ENCODE measurements at regions not wholly inside any gene's neighbourhood (a gene's known extent, or its start where the extent isn't known, plus 50 kb on each side); places are given as distances from the start of the nearest gene placed in this dataset.

DNA sequence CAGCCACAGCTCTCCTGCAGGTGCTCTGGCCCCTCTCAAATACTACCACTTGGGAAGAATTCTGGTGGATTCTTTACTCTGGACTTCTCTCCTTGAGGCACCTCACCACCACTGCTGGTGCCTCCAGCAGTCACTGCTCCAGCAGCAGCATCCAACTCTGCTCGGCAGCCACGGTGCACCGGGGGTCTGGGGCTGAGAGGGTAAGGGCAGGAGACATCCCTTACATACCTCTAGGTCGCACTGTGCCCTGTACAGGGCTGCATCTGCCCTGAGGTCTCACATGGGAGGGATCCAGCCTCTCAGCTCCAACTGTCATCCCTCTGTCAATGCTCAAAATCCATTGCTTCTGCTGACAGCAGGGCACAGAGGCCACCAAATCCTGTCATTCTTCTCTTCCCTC, 588.2 kb downstream of the CDK5RAP2 start:
- DNase-seq: no peak

DNA sequence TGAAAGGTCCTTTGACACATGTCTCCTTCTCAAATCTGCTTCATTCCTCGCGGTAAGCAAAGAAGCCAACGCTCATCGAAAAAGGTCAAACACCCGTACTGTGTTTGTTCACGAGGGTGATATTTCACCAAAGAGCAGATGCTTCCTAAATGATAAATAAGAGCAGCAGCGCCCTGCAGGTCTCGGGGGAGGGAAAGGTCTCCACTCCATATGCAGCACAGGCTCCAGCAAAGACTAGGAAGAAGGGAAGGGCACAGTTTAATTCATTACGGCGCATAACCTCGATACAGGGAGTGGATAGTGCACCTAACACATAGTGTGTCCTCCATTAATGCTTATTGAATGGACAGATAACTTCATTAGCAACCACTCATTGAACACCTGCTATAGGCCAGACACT, 593.3 kb downstream of the CDK5RAP2 start:
- no peak for DNase-seq

DNA sequence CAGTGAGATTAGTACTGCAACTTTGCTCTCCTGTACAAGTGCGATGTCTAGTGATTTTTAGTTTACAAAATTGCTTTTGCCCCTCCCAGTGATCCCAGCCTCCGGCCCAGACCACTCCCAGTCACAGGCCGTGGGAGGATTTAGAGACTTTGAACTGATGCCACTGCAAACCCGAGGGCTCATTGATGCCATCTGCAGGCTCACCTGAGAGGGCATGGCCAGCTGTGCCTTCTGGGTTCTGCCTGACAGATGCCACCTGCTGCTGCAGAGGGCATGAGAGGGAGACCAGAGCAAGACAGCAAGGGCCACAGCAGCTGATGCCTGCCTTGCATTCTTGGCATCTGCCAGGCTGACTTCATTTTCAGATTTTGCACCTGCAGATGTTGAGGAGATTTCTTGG, 593.8 kb downstream of the CDK5RAP2 start:
- DNase-seq: no peak

DNA sequence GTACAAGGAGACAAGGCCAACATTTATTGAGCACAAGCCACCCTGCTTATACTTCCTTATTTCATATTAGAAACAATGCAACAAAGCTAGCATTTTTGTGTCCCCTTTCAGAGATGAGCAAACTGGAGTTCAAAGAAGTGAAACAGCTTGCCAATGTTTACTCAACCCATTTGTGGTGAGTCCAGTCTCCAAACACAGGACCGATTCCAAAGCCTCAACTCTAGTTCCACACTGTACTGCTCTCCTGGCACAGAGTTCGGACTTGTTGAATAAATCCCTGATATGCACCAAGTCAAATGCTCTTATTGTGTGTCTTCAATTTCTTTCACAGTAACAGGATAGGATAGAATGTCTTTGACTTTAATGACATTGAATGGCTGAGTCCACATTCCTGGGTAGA, 604.8 kb upstream of the BRINP1 start:
- DNase-seq: no peak

DNA sequence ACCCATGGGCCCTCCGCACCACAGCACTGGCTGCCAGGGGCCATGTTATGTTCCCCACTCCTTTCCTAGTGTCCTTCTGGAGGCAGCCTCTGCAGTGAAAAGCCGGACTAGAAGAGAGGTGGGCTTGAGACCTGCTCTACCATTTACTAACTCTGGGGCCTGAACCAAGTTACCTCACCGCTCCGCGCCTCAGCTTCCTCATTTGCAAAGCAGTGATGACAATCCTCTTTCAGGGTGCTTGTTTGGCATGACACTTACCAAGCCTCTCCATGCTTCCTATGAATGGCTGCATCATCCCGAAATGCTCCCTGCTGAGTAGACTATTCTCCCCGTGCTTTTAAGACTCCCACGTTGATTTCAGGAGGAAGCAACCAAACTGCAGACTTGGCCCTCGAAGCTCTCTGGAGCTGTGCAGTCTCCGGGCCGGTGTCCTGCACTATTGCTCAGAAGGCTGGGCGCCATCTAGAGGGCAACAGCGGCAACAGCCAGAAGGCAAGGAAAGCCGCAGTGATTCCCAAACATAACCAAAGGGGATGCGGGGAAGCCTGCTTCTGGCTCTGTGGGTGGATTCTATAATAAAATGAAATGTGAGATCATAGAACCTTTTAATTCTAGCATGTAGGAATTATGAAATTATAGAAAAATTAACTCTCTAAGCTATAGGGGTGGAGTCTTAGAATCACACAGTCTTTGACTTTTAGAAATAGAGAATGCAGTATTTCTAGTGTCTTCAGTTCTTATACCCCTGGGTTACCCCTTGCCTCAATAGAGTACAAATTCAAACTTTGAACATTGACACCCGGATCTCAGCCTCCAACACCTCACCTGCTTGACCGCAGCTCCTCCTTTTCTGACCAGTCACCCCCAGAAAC, 599.8 kb upstream of the BRINP1 start:
- DNase-seq: peak; percentile 71

DNA sequence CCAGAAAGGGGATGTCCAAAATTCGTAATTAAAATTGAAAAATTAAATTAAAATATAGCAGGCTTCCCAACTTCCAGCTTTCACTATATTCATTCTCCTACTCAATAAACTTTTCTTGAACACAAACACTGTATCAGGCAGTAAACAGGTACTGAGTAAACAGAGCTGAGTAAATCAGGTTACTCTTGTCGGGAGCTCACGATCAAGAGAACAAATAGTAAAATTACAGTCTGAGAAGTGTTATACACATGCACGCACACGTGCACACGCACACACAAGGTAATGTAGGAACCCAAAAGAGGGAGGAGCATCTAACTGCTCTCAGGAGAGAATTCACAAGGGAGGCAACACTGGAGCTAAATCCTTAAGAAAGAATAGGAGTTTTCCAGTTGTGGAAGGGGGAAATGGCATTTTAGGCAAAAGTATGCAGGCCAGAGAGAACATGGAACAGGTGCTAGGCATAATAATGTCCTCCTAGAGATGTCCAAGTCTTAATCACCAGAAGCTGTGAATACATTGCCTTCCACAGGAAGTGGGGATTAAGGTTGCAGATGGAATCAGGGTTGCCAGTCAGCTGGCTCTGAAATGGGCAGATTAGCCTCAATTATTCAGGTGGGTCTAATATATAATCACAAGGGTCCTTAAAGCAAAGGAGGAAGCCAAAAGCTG, 598.8 kb upstream of the BRINP1 start:
- DNase-seq: no peak

DNA sequence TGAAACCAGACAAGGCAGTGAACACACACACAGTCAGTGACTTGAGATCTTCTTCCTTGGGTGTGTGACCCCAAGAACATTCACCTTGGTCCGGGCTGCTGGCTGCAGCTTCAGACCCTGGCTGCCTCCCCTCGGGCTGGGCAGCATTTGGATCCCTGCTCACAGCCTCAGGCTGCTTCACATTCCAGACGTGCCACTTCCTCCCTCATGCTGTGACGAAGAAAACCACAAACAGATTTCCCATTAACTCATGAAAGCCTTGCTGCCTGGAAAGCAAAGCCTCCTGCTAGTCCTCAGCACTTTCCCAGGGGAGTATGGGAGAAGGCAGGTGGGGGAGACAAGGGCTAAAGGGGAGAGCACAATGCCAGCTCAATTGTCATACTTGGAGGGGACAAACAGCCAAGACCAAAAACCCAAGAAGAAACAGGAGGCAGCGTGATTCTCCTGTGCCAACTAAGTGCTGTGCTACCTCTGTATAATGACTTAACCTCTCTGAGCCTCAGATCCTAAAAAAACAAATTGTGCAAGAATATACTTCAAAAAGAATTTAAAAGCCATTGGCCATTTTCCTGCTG, 594.6 kb upstream of the BRINP1 start:
- DNase-seq: no peak

DNA sequence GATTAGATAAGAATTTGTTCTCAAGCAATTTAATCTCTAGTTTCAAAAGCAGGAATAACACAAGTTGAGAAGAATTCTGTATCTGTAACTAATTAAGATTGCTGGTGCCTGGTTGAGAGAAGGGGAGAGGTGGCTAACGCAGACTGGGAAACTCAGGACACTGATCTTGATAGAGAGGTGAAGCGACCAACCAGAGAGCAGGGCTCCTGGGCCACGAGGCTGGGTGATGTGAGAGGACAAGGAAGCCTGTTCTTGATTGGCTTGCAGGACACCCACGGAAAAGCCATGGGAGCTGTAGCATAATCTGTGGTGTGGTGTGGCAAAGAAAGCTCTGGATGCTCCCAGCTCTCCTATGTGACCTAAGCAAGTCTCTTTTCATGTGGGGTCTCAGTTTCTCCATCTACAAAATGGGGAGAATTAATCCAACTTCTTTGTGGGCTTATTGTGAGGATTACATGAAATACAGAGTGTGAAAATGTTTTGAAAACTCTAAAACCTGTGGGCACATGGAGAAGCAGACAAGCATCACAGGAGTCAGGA, 594.1 kb upstream of the BRINP1 start:
- no peak for DNase-seq

DNA sequence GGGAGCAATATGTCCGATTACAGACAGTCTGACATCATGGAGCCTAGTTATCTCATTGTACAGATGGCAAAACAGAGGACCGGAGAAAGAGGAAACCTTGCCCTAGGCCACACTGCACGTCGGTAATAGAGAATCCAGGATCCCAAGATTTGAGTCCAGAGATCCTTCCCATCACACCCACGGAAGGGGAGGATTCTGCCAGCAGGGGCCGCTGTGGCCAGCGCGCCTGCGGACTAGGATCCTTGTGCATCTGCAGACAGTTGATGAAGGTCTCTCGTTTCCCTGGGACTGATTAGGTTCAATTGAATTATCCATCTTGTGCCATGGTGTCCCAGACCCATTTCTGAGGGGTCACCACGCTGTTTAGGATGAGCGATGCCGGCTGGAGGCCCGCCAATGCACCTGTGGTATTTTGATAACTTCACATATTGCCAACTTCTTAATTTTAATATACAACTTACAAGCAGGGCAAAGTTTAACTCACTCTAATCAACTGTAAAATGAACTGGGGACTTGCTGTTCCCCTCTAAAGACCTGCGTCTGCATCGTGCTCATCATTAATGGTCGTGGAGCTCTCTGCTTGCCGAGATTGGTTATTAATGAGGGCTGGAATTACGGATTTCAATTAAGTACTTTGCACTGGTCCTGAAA, 592.7 kb upstream of the BRINP1 start:
- DNase-seq: peak; percentile 53

DNA sequence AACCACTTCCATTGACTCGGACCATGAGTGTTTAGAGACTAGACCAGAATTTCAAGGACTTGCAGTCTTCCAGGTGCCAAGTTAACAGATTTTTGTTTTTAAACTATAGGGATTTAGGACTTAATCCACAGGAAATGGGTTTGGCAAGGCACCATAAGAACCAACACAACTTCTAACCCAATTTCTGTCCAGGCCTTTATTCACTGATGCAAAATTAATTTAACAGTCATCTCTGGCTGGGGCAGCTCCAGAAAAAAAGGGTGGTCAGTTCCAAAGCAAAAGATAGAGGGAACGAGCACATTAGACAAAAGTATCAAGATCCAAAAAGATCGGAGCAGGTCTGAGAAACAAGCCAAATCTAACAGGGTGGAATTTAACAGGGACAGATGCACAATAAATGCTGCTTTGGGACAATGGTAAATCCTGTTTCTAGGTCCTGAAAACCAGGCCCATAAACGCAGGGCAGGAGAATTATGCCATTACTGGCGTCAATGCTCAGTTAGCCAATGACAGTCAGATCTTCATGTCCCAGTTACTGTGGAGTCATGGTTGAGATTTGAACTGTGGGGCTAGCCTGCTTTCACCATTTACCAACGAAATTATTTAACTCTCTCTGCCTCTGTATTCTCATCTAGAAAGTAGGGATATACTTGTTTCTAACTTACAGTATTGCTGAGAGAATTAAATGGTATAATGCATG, 590.8 kb upstream of the BRINP1 start:
- DNase-seq: no peak

DNA sequence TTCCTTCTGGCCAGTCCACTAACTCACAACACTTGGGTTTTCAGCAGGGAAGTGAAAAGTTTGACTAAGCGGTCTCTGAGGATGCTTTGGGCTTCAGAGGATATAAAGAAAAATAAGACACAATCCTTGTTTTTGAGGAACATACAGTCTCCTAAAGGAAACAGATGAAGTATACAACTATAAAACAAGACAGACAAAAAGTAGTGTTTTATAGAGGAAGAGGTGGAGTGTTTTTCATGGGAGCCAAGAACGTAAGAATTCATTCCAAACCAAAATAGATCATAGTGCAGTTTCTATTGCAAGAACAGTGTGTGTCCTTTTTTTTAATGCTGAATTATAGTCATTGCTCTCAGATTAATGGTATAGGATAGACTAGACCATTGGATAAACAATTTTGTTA, 586.9 kb upstream of the BRINP1 start:
- DNase-seq: no peak

DNA sequence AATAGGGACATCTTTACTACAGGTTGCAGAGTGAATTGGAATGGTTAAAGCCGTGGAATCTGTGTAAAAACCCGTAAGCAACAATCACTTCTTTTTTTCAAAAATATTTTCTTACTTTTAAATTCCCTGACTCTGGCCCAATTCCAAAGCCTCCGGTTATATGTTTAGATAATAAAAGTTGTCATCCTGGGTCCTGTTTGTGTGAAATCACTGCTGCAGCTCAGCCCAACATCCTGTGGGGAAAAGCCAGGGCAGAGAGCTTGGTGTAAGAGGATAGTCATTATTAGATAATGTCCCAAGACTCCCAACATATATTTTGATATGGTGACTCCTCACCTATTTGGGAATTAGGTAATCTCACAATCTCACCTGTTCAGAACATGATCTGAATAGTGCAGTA, 586.0 kb upstream of the BRINP1 start:
- no peak for DNase-seq

DNA sequence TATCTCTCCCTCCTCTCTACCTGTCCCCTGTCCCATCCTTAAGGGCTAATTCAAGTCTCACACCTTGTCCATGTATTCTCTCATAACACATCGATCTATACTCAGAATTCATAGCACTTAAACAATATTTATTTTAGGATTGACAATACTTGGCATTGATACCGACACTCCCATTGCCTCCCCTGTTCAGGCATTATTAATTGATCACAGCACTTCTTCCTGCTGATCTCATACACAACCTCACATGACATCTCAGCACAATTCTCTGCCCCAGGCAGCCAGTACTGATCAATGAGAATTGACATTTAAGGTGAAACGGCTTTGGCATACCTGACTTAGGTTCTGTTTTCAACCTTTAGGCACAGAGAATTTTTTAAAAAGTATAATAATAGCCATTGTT, 582.4 kb upstream of the BRINP1 start:
- no peak for DNase-seq

DNA sequence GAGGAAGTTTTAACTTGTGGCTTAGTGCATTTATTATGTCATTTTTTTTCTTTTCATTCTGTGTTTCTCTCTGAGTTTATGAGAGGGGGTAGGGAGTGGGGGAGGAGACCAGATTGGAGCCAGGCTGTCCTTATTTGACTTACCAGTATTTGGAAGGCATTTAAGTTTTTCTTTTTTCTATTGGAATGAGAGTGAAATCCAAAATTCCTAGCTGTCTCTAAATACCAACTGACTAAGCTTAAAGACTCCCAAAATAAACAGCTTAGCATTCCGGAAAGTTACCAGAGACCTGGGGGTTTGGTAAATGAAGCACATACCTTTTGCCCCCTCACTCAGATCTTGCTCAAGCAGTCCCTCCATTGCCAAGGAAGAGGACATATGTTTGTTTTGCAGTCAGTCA, 581.9 kb upstream of the BRINP1 start:
- no peak for DNase-seq

DNA sequence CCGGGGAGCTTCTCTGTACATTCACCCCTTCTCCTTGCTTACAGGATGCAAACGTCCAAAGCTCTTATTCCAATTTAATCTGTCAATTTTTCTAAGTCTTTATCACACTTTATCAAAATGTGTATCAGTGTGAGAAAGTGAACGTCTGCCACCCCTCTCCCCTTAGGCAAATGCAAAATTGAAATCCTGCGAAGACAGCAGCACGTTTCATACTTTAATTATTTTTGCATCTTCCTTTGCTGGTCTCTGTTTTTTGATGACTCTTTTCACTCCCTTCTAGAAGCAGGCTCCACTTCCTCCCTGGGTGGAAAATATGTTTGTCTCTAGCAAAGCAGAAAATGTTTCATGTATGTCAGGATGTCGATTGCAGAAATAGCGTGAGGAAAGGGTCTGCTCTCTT, 576.5 kb upstream of the BRINP1 start:
- no peak for DNase-seq

DNA sequence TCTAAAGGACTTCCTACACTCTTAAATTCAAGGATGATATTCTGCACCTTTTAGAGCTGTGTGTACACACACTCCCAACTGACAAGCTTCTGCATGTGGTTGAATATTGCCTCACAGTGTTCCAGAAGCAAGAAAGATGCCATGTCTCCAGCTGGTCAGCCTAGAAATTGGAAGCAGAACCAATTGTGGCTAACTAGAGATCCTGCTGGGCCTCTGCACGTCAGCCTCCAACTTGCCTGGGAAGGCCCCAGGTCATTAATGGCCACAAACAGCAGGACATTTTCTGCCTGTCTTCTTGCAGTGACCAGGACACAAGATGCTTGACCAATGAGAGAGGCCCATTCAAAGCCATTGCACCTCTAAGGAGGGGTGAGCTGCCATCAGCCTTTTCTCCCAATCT, 571.9 kb upstream of the BRINP1 start:
- no peak for DNase-seq

DNA sequence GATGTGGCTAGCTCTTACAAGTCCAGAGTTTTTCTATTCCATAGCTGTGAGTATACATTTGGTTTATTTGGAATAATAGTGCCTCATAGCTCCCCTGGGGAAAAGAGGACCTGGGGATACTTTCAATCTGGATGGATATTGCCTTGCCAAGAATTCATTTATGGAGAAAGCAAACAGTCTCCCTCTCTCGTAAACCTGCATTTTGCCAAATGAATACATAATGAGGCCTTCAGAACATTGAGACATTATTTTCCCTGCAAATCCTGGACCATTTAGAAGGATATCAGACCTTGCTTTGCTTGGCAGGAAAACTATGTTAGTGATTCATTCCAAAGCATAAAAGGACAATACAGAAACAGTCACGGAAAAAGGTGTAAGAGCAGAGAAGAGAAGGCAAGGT, 569.6 kb upstream of the BRINP1 start:
- no peak for DNase-seq

DNA sequence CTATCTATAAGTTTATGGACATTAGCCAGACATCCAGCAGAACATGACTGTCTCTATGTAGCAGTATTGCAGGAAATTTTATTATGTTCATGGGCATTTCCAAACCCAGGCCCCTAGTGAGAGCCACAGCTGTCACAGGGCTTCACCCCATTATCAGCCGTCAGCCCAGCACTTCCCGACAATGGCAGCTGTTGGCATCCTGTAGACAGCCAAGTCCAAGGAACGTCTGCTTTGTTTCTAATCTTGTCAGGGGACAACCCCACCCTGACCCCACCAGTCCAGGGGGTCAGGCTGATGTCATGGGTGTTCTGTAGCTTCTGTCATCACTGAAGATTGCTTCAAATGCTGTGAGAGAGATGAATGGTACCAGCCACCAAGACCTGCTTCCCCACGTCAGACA, 565.3 kb upstream of the BRINP1 start:
- no peak for DNase-seq

DNA sequence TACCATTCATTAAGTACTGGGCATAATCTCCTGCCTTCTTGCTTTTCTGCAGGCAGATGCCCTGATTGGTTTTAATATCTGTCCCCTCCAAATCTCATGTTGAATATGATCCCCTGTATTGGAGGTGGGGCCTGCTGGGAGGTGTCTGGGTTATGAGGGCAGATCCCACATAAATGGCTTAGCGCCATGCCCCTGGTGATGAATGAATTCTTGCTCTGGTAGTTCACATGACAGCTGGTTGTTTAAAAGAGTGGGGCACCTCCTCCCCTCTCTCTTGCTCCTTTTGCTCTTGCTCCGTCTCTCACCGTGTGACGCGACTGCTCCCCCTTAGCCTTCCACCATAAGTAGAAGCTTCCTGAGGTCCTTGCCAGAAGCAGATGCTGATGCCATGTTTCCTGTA, 564.0 kb upstream of the BRINP1 start:
- DNase-seq: no peak

DNA sequence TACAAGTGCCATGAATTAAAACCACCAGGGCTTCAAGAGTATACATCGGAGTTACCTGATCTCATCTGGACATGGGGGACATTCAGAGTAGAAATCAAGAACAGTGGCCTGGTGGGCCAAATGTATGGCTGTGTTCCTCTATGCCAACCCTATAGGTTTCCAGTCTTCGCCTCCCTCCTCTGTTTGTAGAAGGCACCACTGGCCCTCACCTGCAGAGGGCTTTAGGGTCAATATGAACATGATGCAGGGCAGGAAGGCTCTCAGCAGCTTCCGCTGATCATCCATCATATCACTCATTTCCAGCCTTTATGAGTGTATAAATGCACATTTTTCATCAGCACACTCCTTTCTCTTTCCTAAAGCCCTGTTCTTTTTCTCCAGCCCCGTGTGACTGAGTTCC, 555.5 kb upstream of the BRINP1 start:
- DNase-seq: no peak

DNA sequence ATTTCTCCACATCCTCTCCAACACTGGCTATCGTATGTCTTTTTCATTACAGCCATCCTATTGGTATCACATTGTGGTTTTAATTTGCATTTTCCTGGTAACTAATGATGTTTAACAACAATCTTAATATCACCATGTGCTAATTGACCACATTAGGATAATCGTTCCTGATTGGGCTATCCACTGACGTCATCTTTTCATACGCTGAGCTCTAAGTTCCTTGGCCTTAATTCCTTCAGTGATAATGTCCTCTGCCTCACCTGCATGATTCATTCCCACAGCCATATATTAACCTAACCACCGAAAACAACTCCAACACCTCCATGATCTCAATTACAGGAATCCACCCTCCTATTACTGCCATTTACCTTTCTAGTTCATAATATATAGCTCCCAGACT, 547.9 kb upstream of the BRINP1 start:
- no peak for DNase-seq

DNA sequence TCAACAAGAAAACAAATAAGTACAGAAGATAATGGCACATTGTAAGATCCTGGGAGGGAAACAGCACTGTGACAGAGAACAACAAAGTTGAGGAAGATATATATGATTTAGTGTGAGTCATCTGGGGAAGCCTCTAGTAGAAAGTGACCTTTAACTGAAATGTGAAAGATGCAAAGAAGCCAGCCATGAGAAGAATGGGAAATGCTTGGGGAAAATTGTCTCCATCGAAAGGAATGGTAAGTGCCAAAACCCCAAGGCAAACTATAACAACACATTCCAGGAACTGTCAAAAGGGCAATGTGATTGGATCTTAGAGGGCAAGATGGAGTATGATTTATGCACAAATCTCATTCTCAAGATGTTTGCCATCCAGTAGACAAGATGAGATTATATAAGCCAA, 537.8 kb upstream of the BRINP1 start:
- DNase-seq: no peak

DNA sequence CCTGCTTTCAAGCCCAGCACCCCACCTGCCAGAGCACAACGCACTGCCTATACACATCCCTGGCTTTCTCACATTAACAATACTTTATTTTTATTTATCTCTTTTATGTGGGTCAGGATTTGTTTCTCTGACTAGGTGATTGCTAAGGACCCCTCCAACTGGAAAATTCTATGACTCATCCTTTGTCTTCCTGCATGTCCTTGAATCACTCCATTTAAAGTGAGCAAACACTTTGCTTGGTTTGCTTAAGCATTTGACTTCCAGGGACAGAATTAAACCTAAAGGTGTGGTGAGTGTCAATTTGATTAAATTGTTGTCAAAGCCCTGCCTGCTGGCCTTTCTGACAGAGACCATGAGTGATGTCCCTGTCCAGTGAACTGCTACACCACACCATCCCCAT, 536.5 kb upstream of the BRINP1 start:
- DNase-seq: no peak
